Naive thymus-derived CD4-positive, alpha-beta T cell (primary cell): ENCODE measurements at regions not wholly inside any gene's neighbourhood (a gene's known extent, or its start where the extent isn't known, plus 50 kb on each side); places are given as distances from the start of the nearest gene placed in this dataset.

Source experiments
- ATAC-seq: fragments of 150-1000 bp; cut with Tn5 transposase; 2 replicates; pipeline ENCODE4 v1.10.0; 2021; ENCODE audit warnings: mild to moderate bottlenecking, moderate library complexity
- CTCF ChIA-PET: fragments of 350-600 bp; sonication (Branson Sonifier 250); formaldehyde crosslinking; loops from one replicate; lab custom pipeline; 2021; ENCODE audit warnings: antibody characterized with exemption; lab: Charles Lee
- POLR2A ChIA-PET: fragments of 350-600 bp; sonication (Branson Sonifier 250); formaldehyde crosslinking; loops from one replicate; lab custom pipeline; 2021; ENCODE audit warnings: antibody characterized with exemption, inconsistent platforms; lab: Charles Lee
- DNase-seq, 9 donors: peaks; one replicate each; pipeline versions ENCODE4 v3.0.0 to v3.0.0-alpha.2; 2020 to 2022; ENCODE audit warnings: mixed read lengths in 1 of 9
- H3K27ac ChIP-seq: one replicate; pipeline ENCODE4 v1.7.0; 2013; ENCODE audit warnings: mild to moderate bottlenecking, low read depth, low read length, moderate library complexity
- H3K27me3 ChIP-seq, 2 donors: one replicate each; pipeline ENCODE4 v1.7.0; 2013; ENCODE audit warnings: low read length in 2 of 2, mild to moderate bottlenecking in 2 of 2, moderate library complexity in 2 of 2; ENCODE audit not compliant: control insufficient read depth in 2 of 2, insufficient read depth in 2 of 2
- H3K36me3 ChIP-seq, 3 experiments: 1 replicate in 2 of 3; 2 replicates in 1 of 3; pipeline ENCODE4 v1.7.0; 2013; ENCODE audit warnings: low read length in 3 of 3, mild to moderate bottlenecking in 3 of 3, moderate library complexity in 1 of 3; ENCODE audit not compliant: insufficient read depth in 3 of 3, control insufficient read depth in 2 of 3
- H3K4me1 ChIP-seq, 2 donors: one replicate each; pipeline ENCODE4 v1.7.0; 2013; ENCODE audit warnings: low read length in 2 of 2, mild to moderate bottlenecking in 2 of 2, moderate library complexity in 1 of 2; ENCODE audit not compliant: control insufficient read depth in 2 of 2, insufficient read depth in 2 of 2
- H3K4me3 ChIP-seq: 2 replicates; pipeline ENCODE4 v1.7.0; 2013; ENCODE audit warnings: mild to moderate bottlenecking, low read length
- H3K9me3 ChIP-seq, 3 experiments: 1 replicate in 2 of 3; 2 replicates in 1 of 3; pipeline ENCODE4 v1.7.0; 2013; ENCODE audit warnings: low read length in 3 of 3; ENCODE audit not compliant: control insufficient read depth in 2 of 3
- H3K27ac Mint-ChIP-seq, 9 donors: one replicate each; pipeline ENCODE4 v1.8.0; 2020 to 2022; ENCODE audit warnings: mixed read lengths in 9 of 9, mild to moderate bottlenecking in 8 of 9, moderate library complexity in 5 of 9, inconsistent platforms in 2 of 9
- H3K27me3 Mint-ChIP-seq, 5 donors: one replicate each; pipeline ENCODE4 v1.8.0; 2021 to 2022; ENCODE audit warnings: mixed read lengths in 5 of 5, mild to moderate bottlenecking in 1 of 5
- H3K36me3 Mint-ChIP-seq, 5 donors: one replicate each; pipeline ENCODE4 v1.8.0; 2020 to 2022; ENCODE audit warnings: mixed read lengths in 5 of 5, mild to moderate bottlenecking in 3 of 5, inconsistent platforms in 1 of 5
- H3K4me1 Mint-ChIP-seq, 7 donors: one replicate each; pipeline ENCODE4 v1.8.0; 2020 to 2022; ENCODE audit warnings: mixed read lengths in 7 of 7, mild to moderate bottlenecking in 3 of 7, inconsistent platforms in 1 of 7
- H3K4me3 Mint-ChIP-seq, 10 donors: one replicate each; pipeline ENCODE4 v1.8.0; 2020 to 2022; ENCODE audit warnings: mild to moderate bottlenecking in 10 of 10, mixed read lengths in 10 of 10, moderate library complexity in 6 of 10, inconsistent platforms in 2 of 10
- H3K9me3 Mint-ChIP-seq, 11 donors: one replicate each; pipeline ENCODE4 v1.8.0; 2020 to 2022; ENCODE audit warnings: mixed read lengths in 11 of 11, mild to moderate bottlenecking in 4 of 11, inconsistent platforms in 1 of 11, moderate library complexity in 1 of 11
- intact Hi-C, 2 donors: fragments of 100-400 bp; cut with micrococcal nuclease; formaldehyde crosslinking; loops; one replicate each; pipeline ENCODE4 v1.15.1; 2023

GRCh38 chr3:177977381-177978158 lies 558.7 kb upstream of the KCNMB2 start:
- Histone ChIP-seq H3K27me3 (no peaks in the 10 kb centered on the region), H3K36me3 (no peaks in the 10 kb centered on the region), H3K9me3 (no peaks in the 10 kb centered on the region), H3K27ac (no peak overlapping the region), H3K4me3 (no peak overlapping the region), H3K4me1 (no peaks in the 10 kb centered on the region)
- POLR2A ChIA-PET: interaction anchor here (0.8 kb wide), 1 partner anchor 335 kb away, joined by 3 read pairs; no protein-coding TSS in a partner anchor
- no peaks in the 10 kb centered on the region for H3K36me3 Mint-ChIP-seq
- no peaks in the 10 kb centered on the region for H3K9me3 Mint-ChIP-seq
- intact Hi-C loops: no loop called here
- CTCF ChIA-PET: no interaction called here
- peak; percentile 32 for ATAC-seq
- no peak overlapping the region for H3K4me3 Mint-ChIP-seq
- no peaks in the 10 kb centered on the region for H3K4me1 Mint-ChIP-seq
- no peak for DNase-seq
- H3K27ac Mint-ChIP-seq: no peak overlapping the region
- no peaks in the 10 kb centered on the region for H3K27me3 Mint-ChIP-seq

DNA sequence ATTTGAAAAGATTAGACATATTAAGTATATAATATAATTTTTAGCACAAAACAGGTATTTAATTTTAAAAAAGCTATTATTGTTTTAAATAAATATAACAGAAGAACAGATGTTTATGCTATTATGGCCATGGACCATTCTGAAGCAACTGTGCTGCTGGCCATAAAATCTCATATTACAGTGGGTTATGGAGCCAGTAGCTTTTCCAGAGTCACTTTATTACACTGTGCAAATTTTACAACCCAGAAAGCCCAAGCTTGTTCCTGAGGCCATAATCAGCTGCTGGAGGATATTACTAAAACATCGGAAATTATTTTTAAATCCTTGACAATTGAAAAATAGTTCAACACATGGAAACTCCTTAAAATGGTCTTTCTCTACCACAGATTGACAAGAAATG lies 557.3 kb upstream of the KCNMB2 start:
- Histone ChIP-seq H3K4me1 (no peaks in the 10 kb centered on the region), H3K4me3 (no peak overlapping the region), H3K9me3 (no peaks in the 10 kb centered on the region), H3K27ac (no peak overlapping the region), H3K36me3 (no peaks in the 10 kb centered on the region), H3K27me3 (no peaks in the 10 kb centered on the region)
- intact Hi-C loops: no loop called here
- no peaks in the 10 kb centered on the region for H3K4me1 Mint-ChIP-seq
- H3K27ac Mint-ChIP-seq: no peak overlapping the region
- no peak for DNase-seq
- no peak overlapping the region for H3K4me3 Mint-ChIP-seq
- no peaks in the 10 kb centered on the region for H3K36me3 Mint-ChIP-seq
- ChIA-PET POLR2A (no interaction called here), CTCF (no interaction called here)
- peaks cover 0 to 2% (median 0%) of the 10 kb centered on the region in 11 donors for H3K9me3 Mint-ChIP-seq
- no peaks in the 10 kb centered on the region for H3K27me3 Mint-ChIP-seq
- no peak for ATAC-seq

- Mint-ChIP-seq H3K27me3 (no peaks in the 10 kb centered on the region), H3K36me3 (no peaks in the 10 kb centered on the region), H3K4me3 (no peak overlapping the region), H3K9me3 (peaks cover 0 to 2% (median 0%) of the 10 kb centered on the region in 11 donors), H3K4me1 (no peaks in the 10 kb centered on the region), H3K27ac (no peak overlapping the region)
- DNase-seq (no peak), ATAC-seq (no peak)
- H3K36me3 ChIP-seq: no peaks in the 10 kb centered on the region
- no peaks in the 10 kb centered on the region for H3K4me1 ChIP-seq
- H3K27ac ChIP-seq: no peak overlapping the region
- intact Hi-C loops: no loop called here
- POLR2A ChIA-PET: no interaction called here
- H3K4me3 ChIP-seq: no peak overlapping the region
- CTCF ChIA-PET: no interaction called here
- H3K9me3 ChIP-seq: no peaks in the 10 kb centered on the region
- H3K27me3 ChIP-seq: no peaks in the 10 kb centered on the region
Measured at GRCh38 chr3:177979703-177980102, 556.5 kb upstream of the KCNMB2 start.

GRCh38 chr3:177981576-177981975 lies 554.7 kb upstream of the KCNMB2 start:
- CTCF ChIA-PET: no interaction called here
- no peaks in the 10 kb centered on the region for H3K36me3 Mint-ChIP-seq
- H3K27me3 Mint-ChIP-seq: no peaks in the 10 kb centered on the region
- Histone ChIP-seq H3K4me3 (no peak overlapping the region), H3K36me3 (no peaks in the 10 kb centered on the region), H3K27me3 (no peaks in the 10 kb centered on the region), H3K4me1 (no peaks in the 10 kb centered on the region), H3K27ac (no peak overlapping the region), H3K9me3 (no peaks in the 10 kb centered on the region)
- H3K4me3 Mint-ChIP-seq: no peak overlapping the region
- H3K4me1 Mint-ChIP-seq: peaks cover 0 to 1% (median 0%) of the 10 kb centered on the region in 7 donors
- DNase-seq: no peak
- H3K27ac Mint-ChIP-seq: no peak overlapping the region
- intact Hi-C loops: no loop called here
- no peak for ATAC-seq
- H3K9me3 Mint-ChIP-seq: peaks cover 0 to 2% (median 0%) of the 10 kb centered on the region in 11 donors
- POLR2A ChIA-PET: no interaction called here

GRCh38 chr3:177982034-177982433 lies 554.2 kb upstream of the KCNMB2 start:
- CTCF ChIA-PET: no interaction called here
- Mint-ChIP-seq H3K4me3 (no peak overlapping the region), H3K27ac (no peak overlapping the region), H3K9me3 (peaks cover 0 to 2% (median 0%) of the 10 kb centered on the region in 11 donors), H3K27me3 (no peaks in the 10 kb centered on the region), H3K36me3 (no peaks in the 10 kb centered on the region), H3K4me1 (peaks cover 0 to 1% (median 0%) of the 10 kb centered on the region in 7 donors)
- Histone ChIP-seq H3K27me3 (no peaks in the 10 kb centered on the region), H3K27ac (no peak overlapping the region), H3K4me1 (no peaks in the 10 kb centered on the region), H3K4me3 (no peak overlapping the region), H3K36me3 (no peaks in the 10 kb centered on the region), H3K9me3 (no peaks in the 10 kb centered on the region)
- DNase-seq (no peak), ATAC-seq (no peak)
- POLR2A ChIA-PET: no interaction called here
- intact Hi-C loops: no loop called here

DNA sequence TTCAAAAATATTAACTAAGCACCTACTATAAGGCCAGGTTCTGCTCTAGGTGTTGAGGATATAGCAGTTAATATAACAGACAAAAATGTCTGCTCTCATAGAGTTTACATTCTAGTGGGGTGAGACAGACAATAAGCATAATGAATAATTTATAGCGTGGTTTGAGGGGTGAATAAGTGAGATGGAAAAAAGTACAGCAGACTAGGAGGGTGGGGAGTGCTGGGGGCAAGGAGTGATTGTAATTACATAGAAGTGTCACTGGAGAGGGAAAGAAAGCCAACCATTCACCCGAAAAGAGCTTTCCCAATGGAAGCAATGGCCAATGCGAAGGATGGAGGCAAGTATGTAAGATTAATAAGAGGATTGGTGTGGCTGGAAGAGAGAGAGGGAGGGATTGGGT lies 552.9 kb upstream of the KCNMB2 start:
- Mint-ChIP-seq H3K4me1 (peaks cover 0 to 1% (median 0%) of the 10 kb centered on the region in 7 donors), H3K27ac (peak overlapping the region in 1 of 9 donors; percentile 9), H3K9me3 (peaks cover 0 to 2% (median 0%) of the 10 kb centered on the region in 11 donors), H3K27me3 (no peaks in the 10 kb centered on the region), H3K4me3 (no peak overlapping the region), H3K36me3 (no peaks in the 10 kb centered on the region)
- Histone ChIP-seq H3K27me3 (no peaks in the 10 kb centered on the region), H3K27ac (no peak overlapping the region), H3K9me3 (no peaks in the 10 kb centered on the region), H3K4me1 (no peaks in the 10 kb centered on the region), H3K4me3 (no peak overlapping the region), H3K36me3 (no peaks in the 10 kb centered on the region)
- CTCF ChIA-PET: interaction anchor here (0.6 kb wide), 1 partner anchor 790 kb away, joined by 3 read pairs; no protein-coding TSS in a partner anchor
- no peak for ATAC-seq
- intact Hi-C loops: no loop called here
- POLR2A ChIA-PET: no interaction called here
- DNase-seq: no peak
